NB4 (cell line): ENCODE measurements at regions not wholly inside any gene's neighbourhood (a gene's known extent, or its start where the extent isn't known, plus 50 kb on each side); places are given as distances from the start of the nearest gene placed in this dataset.

Experiments
- MYC ChIP-seq: IDR thresholded peaks from 2 replicates; pipeline ENCODE4 v1.6.1; 2011; ENCODE audit warnings: low read depth, low read length
- POLR2A ChIP-seq: IDR thresholded peaks from 2 replicates; pipeline ENCODE4 v1.6.1; 2011; ENCODE audit warnings: mild to moderate bottlenecking; ENCODE audit not compliant: insufficient read length; ENCODE audit errors: extremely low read depth
- TF ChIP-seq, protein P1 (sequence below): IDR thresholded peaks from one replicate; pipeline ENCODE4 v1.5.1; 2012; ENCODE audit warnings: low read depth, low read length
- TF ChIP-seq, protein P2 (sequence below): IDR thresholded peaks from 2 replicates; pipeline ENCODE4 v1.6.1; 2011; ENCODE audit warnings: low read depth, low read length

DNA sequence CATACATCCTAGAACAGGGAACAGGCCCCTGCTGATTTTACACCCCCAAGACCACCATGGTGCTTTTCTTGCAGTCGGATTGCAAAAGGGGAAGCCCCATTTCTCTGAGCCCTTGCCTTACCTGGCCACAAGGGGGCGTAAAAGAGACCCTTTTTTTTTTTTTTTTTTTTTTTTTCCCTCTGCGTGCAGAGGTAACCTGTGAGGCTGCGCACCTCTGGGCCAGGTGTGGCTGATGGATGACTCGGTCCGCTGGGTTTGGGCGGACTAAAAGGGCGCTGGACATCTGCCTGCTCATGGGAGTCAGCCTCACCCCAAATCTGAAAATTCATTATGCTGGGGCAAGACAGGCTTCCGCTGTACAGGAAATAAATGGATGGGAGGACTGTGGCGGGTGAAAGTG, 281.0 kb downstream of the CBLN1 start:
- no peak for TF ChIP-seq POLR2A
- TF ChIP-seq, protein P1, sequence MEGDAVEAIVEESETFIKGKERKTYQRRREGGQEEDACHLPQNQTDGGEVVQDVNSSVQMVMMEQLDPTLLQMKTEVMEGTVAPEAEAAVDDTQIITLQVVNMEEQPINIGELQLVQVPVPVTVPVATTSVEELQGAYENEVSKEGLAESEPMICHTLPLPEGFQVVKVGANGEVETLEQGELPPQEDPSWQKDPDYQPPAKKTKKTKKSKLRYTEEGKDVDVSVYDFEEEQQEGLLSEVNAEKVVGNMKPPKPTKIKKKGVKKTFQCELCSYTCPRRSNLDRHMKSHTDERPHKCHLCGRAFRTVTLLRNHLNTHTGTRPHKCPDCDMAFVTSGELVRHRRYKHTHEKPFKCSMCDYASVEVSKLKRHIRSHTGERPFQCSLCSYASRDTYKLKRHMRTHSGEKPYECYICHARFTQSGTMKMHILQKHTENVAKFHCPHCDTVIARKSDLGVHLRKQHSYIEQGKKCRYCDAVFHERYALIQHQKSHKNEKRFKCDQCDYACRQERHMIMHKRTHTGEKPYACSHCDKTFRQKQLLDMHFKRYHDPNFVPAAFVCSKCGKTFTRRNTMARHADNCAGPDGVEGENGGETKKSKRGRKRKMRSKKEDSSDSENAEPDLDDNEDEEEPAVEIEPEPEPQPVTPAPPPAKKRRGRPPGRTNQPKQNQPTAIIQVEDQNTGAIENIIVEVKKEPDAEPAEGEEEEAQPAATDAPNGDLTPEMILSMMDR = peak; percentile 58
- TF ChIP-seq, protein P2, sequence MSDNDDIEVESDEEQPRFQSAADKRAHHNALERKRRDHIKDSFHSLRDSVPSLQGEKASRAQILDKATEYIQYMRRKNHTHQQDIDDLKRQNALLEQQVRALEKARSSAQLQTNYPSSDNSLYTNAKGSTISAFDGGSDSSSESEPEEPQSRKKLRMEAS = no peak
- TF ChIP-seq MYC = no peak
